ENCODE measurements at regions not wholly inside any gene's neighbourhood (a gene's known extent, or its start where the extent isn't known, plus 50 kb on each side); places are given as distances from the start of the nearest gene placed in this dataset.

DNA sequence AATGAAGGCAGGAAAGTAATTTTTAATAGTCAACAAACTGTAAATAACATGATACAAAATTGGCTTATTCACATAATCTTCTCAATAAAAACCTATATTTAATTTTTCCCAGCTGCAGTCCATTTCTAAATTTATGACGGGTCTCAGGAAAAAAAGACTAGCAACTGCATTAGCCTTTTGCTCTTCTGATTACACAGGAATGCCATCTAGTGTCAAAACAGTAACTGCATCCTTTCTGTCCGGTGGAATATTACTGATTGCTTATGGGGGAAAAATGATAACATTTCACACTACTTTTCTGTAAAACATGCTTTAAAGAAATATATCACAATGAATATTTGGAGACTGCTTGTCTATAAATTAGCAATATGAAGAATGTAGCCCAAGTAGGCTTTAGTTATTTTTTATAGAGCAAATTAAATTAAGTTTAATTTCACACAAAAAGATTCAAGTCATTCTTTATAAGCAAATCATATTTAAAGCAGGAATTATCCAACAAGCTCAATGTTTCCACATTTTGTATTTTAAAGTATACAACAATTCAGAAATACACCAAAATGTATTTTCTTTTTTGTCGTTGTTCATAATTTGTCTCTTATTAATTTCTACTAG, 534.7 kb downstream of the CDH10 start:
- TF ChIP-seq, protein P1, sequence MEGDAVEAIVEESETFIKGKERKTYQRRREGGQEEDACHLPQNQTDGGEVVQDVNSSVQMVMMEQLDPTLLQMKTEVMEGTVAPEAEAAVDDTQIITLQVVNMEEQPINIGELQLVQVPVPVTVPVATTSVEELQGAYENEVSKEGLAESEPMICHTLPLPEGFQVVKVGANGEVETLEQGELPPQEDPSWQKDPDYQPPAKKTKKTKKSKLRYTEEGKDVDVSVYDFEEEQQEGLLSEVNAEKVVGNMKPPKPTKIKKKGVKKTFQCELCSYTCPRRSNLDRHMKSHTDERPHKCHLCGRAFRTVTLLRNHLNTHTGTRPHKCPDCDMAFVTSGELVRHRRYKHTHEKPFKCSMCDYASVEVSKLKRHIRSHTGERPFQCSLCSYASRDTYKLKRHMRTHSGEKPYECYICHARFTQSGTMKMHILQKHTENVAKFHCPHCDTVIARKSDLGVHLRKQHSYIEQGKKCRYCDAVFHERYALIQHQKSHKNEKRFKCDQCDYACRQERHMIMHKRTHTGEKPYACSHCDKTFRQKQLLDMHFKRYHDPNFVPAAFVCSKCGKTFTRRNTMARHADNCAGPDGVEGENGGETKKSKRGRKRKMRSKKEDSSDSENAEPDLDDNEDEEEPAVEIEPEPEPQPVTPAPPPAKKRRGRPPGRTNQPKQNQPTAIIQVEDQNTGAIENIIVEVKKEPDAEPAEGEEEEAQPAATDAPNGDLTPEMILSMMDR (IDR thresholded peaks at IDR 0.05) = peak in 2 of 3 experiments; percentile 17 to 23
- no peak for TF ChIP-seq POLR2A (IDR thresholded peaks at IDR 0.05)
- Histone ChIP-seq H3K36me3 (ENCODE audit: low read depth, missing control alignments) (no peaks in the 10 kb centered on the region), H3K9me3 (no peaks in the 10 kb centered on the region), H3K4me1 (no peaks in the 10 kb centered on the region), H3K27me3 (no peaks in the 10 kb centered on the region), H3K4me3 (no peak overlapping the region), H3K27ac (no peak overlapping the region)
- 39 to 43% methylated on average over 3 of the region's 3 CpGs for WGBS, 2 donors
- intact Hi-C loops (cut with DNase I; ENCODE audit: low total_unique reads) = no loop called here
- no peak for DNase-seq

DNA sequence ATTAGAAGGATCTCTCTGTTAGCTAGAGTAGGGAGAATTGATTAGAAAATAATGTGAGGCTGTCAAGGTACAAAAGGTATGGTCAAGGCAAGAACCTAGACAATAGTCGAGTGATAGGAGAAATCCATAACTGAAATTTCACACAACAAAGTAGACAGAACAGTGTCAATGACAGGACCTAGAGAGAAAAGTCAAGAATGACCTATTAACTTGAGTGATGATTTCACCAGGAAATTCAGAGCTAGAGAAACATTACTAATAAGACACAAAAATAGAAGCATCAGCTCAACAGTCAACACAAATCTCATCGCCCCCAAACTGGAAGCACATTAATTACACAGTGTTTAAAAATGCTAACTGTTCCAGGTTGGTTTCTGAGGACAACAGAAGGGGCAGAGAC, 532.4 kb downstream of the CDH10 start:
- H3K4me1 ChIP-seq = no peaks in the 10 kb centered on the region
- H3K36me3 ChIP-seq (ENCODE audit: low read depth, missing control alignments) = no peaks in the 10 kb centered on the region
- no peaks in the 10 kb centered on the region for H3K27me3 ChIP-seq
- DNase-seq = no peak
- no peak overlapping the region for H3K4me3 ChIP-seq
- no peak overlapping the region for H3K27ac ChIP-seq
- TF ChIP-seq, protein P1 (IDR thresholded peaks at IDR 0.05) = no peak
- TF ChIP-seq POLR2A (IDR thresholded peaks at IDR 0.05) = no peak
- intact Hi-C loops (cut with DNase I; ENCODE audit: low total_unique reads) = no loop called here
- H3K9me3 ChIP-seq = no peaks in the 10 kb centered on the region
- WGBS, 2 donors = 85 to 94% methylated on average over 2 of the region's 2 CpGs

DNA sequence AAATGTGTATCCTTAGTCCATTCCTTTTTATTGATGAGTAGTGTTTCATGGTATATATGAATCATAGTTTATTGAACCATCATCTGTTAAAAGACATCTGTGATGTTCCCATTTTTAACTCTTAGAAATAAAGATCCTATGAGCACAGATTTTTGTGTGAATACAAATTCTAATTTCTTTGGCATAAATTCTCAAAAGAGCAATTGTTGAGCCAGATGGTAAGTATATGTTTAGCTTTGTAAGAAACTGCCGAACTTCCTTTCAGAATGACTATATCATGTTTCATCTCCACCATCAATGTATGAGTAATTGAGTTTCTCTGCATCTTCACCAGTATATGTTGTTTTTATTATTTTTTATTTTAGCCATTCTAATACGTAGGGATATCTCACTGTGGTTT, 526.4 kb downstream of the CDH10 start:
- TF ChIP-seq POLR2A (IDR thresholded peaks at IDR 0.05) = no peak
- TF ChIP-seq, protein P1 (IDR thresholded peaks at IDR 0.05) = no peak
- 91 to 100% methylated on average over 2 of the region's 2 CpGs for WGBS, 2 donors
- Histone ChIP-seq H3K36me3 (ENCODE audit: low read depth, missing control alignments) (no peaks in the 10 kb centered on the region), H3K4me1 (no peaks in the 10 kb centered on the region), H3K9me3 (no peaks in the 10 kb centered on the region), H3K4me3 (no peak overlapping the region), H3K27me3 (no peaks in the 10 kb centered on the region), H3K27ac (no peak overlapping the region)
- intact Hi-C loops (cut with DNase I; ENCODE audit: low total_unique reads) = no loop called here
- DNase-seq = no peak

- TF ChIP-seq POLR2A (IDR thresholded peaks at IDR 0.05) = no peak
- TF ChIP-seq, protein P1 (IDR thresholded peaks at IDR 0.05) = no peak
- Histone ChIP-seq H3K4me1 (no peaks in the 10 kb centered on the region), H3K27ac (no peak overlapping the region), H3K27me3 (no peaks in the 10 kb centered on the region), H3K9me3 (no peaks in the 10 kb centered on the region), H3K36me3 (ENCODE audit: low read depth, missing control alignments) (no peaks in the 10 kb centered on the region), H3K4me3 (no peak overlapping the region)
- DNase-seq = no peak
- intact Hi-C loops (cut with DNase I; ENCODE audit: low total_unique reads) = no loop called here
Measured at GRCh38 chr5:24135536-24135935, 509.2 kb downstream of the CDH10 start.

GRCh38 chr5:24141046-24141445, 503.7 kb downstream of the CDH10 start:
- TF ChIP-seq, protein P1 (IDR thresholded peaks at IDR 0.05) = no peak
- no peak for TF ChIP-seq POLR2A (IDR thresholded peaks at IDR 0.05)
- DNase-seq = no peak
- no peaks in the 10 kb centered on the region for H3K36me3 ChIP-seq (ENCODE audit: low read depth, missing control alignments)
- no peaks in the 10 kb centered on the region for H3K27me3 ChIP-seq
- H3K9me3 ChIP-seq = no peaks in the 10 kb centered on the region
- intact Hi-C loops (cut with DNase I; ENCODE audit: low total_unique reads) = no loop called here
- 55 to 58% methylated on average over 3 of the region's 3 CpGs for WGBS, 2 donors
- no peak overlapping the region for H3K27ac ChIP-seq
- H3K4me1 ChIP-seq = peaks cover 4% of the 10 kb centered on the region
- no peak overlapping the region for H3K4me3 ChIP-seq
